HG03565 (cell line): ENCODE measurements at regions not wholly inside any gene's neighbourhood (a gene's known extent, or its start where the extent isn't known, plus 50 kb on each side); places are given as distances from the start of the nearest gene placed in this dataset.
A peak's percentile ranks its signal among the peaks of the same experiment; 100 is the strongest.
"Not testable (repeated sequence)": the region's sequence is repeated elsewhere in the genome, so short reads cannot be mapped to it uniquely, and the experiment has no call there.

Experiments
- ATAC-seq: cut with Tn5 transposase; IDR thresholded peaks from one replicate; pipeline ENCODE4 v1.9.1; 2021; ENCODE audit warnings: mild to moderate bottlenecking, moderate library complexity; ENCODE audit not compliant: unreplicated experiment

GRCh38 chr2:18991177-18992168 is 366.9 kb downstream of the OSR1 start:
- ATAC-seq = no peak

GRCh38 chr2:18988631-18989232 is 369.7 kb downstream of the OSR1 start:
- ATAC-seq = no peak

- ATAC-seq = no peak
Observed at GRCh38 chr2:18987592-18988073, 370.8 kb downstream of the OSR1 start.

GRCh38 chr2:18987016-18987415 is 371.4 kb downstream of the OSR1 start:
- ATAC-seq = no peak

- ATAC-seq = no peak
Observed at GRCh38 chr2:18986046-18986445, 372.4 kb downstream of the OSR1 start.

GRCh38 chr2:18980786-18981430 is 377.5 kb downstream of the OSR1 start:
- no peak for ATAC-seq

- no peak for ATAC-seq
Observed at GRCh38 chr2:18980104-18980785, 378.2 kb downstream of the OSR1 start.

GRCh38 chr2:18977409-18977808 is 381.0 kb downstream of the OSR1 start:
- ATAC-seq = no peak

GRCh38 chr2:18976168-18976961 is 382.1 kb downstream of the OSR1 start:
- ATAC-seq = peak; percentile 94

- ATAC-seq = no peak
Observed at GRCh38 chr2:18975506-18976167, 382.8 kb downstream of the OSR1 start.

- ATAC-seq = no peak
Observed at GRCh38 chr2:18971628-18972027, 382.3 kb upstream of the NT5C1B start.

- no peak for ATAC-seq
Observed at GRCh38 chr2:18971069-18971378, 381.7 kb upstream of the NT5C1B start.

- ATAC-seq = no peak
Observed at GRCh38 chr2:18966131-18966530, 376.8 kb upstream of the NT5C1B start.

- ATAC-seq = not testable (repeated sequence)
Observed at GRCh38 chr2:18963739-18964256, 374.4 kb upstream of the NT5C1B start.

GRCh38 chr2:18961991-18962421 is 372.6 kb upstream of the NT5C1B start:
- no peak for ATAC-seq

GRCh38 chr2:18959952-18960717 is 370.8 kb upstream of the NT5C1B start:
- ATAC-seq = no peak

GRCh38 chr2:18959200-18959599 is 369.8 kb upstream of the NT5C1B start:
- no peak for ATAC-seq

GRCh38 chr2:18957909-18958308 is 368.5 kb upstream of the NT5C1B start:
- ATAC-seq = no peak

GRCh38 chr2:18950361-18950851 is 361.0 kb upstream of the NT5C1B start:
- ATAC-seq = no peak
